Stomach (tissue), 4 donors: ENCODE measurements at regions not wholly inside any gene's neighbourhood (a gene's known extent, or its start where the extent isn't known, plus 50 kb on each side); places are given as distances from the start of the nearest gene placed in this dataset.

Experiments
- CTCF ChIP-seq, 7 experiments: fragments of 450-650 bp in 4 of 7; fragments of 200-600 bp in 3 of 7; sonication (generic) in 3 of 7; IDR thresholded peaks; one replicate each; pipeline ENCODE4 v1.5.1; 2016 to 2019; ENCODE audit warnings: antibody characterized with exemption in 7 of 7, control low read depth in 2 of 7, mild to moderate bottlenecking in 1 of 7
- POLR2A ChIP-seq, 4 donors: fragments of 450-650 bp; IDR thresholded peaks; one replicate each; pipeline ENCODE4 v1.6.1; 2016; ENCODE audit warnings: antibody characterized with exemption in 4 of 4, control low read depth in 2 of 4, mild to moderate bottlenecking in 1 of 4, moderate library complexity in 1 of 4

- TF ChIP-seq CTCF (IDR thresholded peaks at IDR 0.05), result no peak
- no peak for TF ChIP-seq POLR2A (IDR thresholded peaks at IDR 0.05)
These were observed 1261.7 kb downstream of the DSC3 start for GRCh38 chr18:29780816-29781215.
